PFSK-1 (cell line): ENCODE measurements at regions not wholly inside any gene's neighbourhood (a gene's known extent, or its start where the extent isn't known, plus 50 kb on each side); places are given as distances from the start of the nearest gene placed in this dataset.

Experiments
- POLR2AphosphoS5 ChIP-seq: IDR thresholded peaks from 2 replicates; pipeline ENCODE4 v1.6.1; 2012; ENCODE audit warnings: low read depth, mild to moderate bottlenecking, control low read depth, low read length, moderate library complexity
- REST ChIP-seq, 2 experiments: IDR thresholded peaks; 2 replicates each; pipeline versions ENCODE4 v1.6.1 to v1.8.0; 2011 to 2012; ENCODE audit warnings: low read depth in 2 of 2, low read length in 2 of 2, control low read depth in 1 of 2, inconsistent platforms in 1 of 2, mild to moderate bottlenecking in 1 of 2, moderate library complexity in 1 of 2; ENCODE audit not compliant: insufficient read depth in 1 of 2
- SIN3A ChIP-seq: IDR thresholded peaks from 2 replicates; pipeline ENCODE4 v1.6.1; 2012; ENCODE audit warnings: mild to moderate bottlenecking, low read length, moderate library complexity, borderline replicate concordance; ENCODE audit not compliant: insufficient read depth
- TAF1 ChIP-seq: IDR thresholded peaks from 2 replicates; pipeline ENCODE4 v1.6.1; 2012; ENCODE audit warnings: low read length, control low read depth, borderline replicate concordance; ENCODE audit not compliant: insufficient read depth

- TF ChIP-seq SIN3A (no peak), POLR2AphosphoS5 (no peak), REST (IDR thresholded peaks at IDR 0.05; ENCODE audit: insufficient read depth in 1 of 2, low read depth in 2 of 2, low read length in 2 of 2) (no peak), TAF1 (no peak)
Measured at GRCh38 chr13:80973721-80974120, 632.8 kb upstream of the SPRY2 start.
